GM21528 (cell line): ENCODE measurements at regions not wholly inside any gene's neighbourhood (a gene's known extent, or its start where the extent isn't known, plus 50 kb on each side); places are given as distances from the start of the nearest gene placed in this dataset.

ENCODE experiments used
- ATAC-seq: cut with Tn5 transposase; IDR thresholded peaks from one replicate; pipeline ENCODE4 v1.9.1; 2021; ENCODE audit warnings: mild to moderate bottlenecking, moderate library complexity; ENCODE audit not compliant: unreplicated experiment, low FRiP score

- ATAC-seq = no peak
Observed at GRCh38 chr20:24118034-24118433, 129.5 kb upstream of the GGTLC1 start.

GRCh38 chr20:24117383-24117782, 128.8 kb upstream of the GGTLC1 start:
- ATAC-seq = no peak

DNA sequence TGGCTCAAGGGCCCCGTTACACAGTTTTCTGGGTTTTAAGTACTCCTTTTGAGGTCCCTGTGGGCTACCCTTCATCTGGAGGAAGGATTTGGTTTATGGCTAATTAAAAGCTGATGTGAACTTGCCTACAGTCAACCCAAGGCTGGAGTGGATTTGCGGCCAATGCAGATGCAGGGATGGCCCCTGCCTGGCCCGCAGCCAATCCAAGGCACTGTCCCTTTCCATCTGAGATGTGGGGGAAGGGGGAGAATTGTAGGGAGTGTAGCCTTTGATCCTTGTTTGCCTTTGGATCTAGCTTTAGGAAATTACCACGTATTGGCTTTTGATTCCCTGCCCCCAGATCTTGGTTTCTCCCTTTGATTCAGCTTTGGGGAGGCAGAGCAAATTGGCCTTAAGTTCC, 128.0 kb upstream of the GGTLC1 start:
- no peak for ATAC-seq

DNA sequence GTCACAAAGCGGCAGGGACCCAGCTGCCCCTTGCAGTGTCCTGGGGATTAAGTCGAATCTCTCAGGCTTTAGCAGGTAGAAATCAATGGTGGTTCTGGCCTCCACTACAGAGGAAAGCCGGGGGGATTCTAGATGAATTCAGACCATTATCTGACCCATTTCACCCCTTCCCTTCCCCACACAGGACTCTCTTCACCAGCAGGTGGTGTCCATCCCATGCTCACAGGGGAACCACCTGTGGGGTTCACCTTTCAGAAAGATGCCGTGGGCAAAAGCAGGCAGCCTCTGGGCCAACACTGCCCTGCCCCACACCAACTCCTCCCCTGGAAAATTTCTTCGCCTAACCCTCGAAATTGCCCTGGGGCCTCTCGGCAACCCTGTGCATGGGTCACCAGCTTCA, 123.8 kb upstream of the GGTLC1 start:
- no peak for ATAC-seq

GRCh38 chr20:24111858-24112257, 123.3 kb upstream of the GGTLC1 start:
- no peak for ATAC-seq

- no peak for ATAC-seq
Observed at GRCh38 chr20:24109537-24109936, 121.0 kb upstream of the GGTLC1 start.

GRCh38 chr20:24109008-24109407, 120.4 kb upstream of the GGTLC1 start:
- ATAC-seq = no peak

DNA sequence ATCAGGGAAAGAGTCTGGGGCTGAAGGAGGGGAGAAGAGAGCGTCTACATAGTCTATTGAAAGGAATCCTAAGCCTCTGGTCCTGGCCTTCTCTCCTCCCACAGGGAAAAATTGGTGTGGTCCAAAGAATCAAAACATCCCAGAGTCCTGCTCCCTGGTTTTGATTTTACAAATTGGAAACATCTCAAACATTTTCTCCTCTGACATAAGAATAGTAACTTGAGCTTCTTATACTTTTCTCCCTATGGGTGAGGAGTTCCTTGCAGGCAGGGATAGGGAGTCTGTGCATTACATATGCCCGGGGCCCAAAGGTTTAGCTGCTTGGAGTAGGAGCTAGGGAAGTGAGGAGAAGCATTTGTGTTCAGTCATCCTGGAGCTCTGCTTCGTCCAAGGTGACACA, 120.0 kb upstream of the GGTLC1 start:
- no peak for ATAC-seq

- ATAC-seq = no peak
Observed at GRCh38 chr20:24106801-24107445, 118.3 kb upstream of the GGTLC1 start.

GRCh38 chr20:24106150-24106800, 117.7 kb upstream of the GGTLC1 start:
- no peak for ATAC-seq

DNA sequence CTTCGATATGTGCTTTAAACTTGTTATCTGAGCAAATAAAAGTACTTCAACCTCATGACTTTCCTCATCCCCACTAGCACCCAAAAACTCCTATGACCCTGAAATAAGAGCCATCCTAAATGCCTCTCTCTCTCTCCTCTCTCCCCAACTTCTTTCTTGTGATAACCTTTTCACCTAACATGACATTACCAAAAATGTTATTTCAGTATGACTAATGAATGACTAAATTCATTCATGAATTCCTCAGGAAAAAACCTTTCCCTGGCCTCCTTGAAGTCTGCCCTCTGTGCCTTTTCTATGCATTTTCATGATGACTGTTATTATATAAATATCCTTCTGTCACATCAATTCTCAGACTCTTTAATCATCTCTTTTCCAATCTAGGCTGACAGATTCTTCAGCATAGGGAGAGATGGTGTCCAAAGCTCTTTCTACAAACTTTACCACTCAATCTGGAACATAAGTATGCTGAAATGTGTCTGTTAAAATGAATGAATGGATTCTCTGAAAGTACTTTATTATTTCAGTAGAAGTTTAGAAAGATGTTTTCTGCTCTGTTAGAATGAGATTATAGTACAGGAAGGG, 114.3 kb upstream of the GGTLC1 start:
- ATAC-seq = no peak

GRCh38 chr20:24102290-24102689, 113.7 kb upstream of the GGTLC1 start:
- ATAC-seq = no peak

DNA sequence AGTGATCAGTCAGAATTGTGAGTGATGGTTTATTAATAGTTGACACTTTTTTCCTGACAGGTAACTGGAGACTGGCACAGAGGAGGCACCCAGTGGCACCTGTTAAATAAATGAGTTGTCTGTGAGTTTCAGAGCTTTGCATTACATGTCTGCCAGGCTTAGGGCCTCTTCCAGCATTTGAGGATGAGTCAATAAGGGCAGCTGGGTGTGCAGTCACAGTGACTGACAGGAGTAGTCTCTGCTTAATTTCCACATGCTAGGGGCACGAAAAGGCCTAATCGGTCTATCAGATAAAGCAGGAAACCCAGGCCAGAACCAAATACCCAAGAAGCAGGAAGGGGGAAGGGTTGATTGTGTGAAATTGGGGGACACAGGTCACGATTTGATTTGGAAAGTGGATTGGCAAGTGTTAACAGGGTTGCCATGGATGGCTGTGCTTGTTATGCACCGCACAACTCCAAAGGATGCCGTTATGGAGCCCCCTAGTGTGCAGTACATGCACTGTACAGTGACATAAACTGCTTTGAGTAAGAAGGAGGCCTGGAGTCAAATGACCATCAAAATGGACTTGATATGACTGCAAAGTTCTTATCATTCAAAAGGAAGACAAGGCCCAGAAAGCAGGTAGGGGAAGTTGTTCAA, 111.9 kb upstream of the GGTLC1 start:
- ATAC-seq = peak; percentile 78

GRCh38 chr20:24098886-24099285, 110.3 kb upstream of the GGTLC1 start:
- ATAC-seq = no peak

DNA sequence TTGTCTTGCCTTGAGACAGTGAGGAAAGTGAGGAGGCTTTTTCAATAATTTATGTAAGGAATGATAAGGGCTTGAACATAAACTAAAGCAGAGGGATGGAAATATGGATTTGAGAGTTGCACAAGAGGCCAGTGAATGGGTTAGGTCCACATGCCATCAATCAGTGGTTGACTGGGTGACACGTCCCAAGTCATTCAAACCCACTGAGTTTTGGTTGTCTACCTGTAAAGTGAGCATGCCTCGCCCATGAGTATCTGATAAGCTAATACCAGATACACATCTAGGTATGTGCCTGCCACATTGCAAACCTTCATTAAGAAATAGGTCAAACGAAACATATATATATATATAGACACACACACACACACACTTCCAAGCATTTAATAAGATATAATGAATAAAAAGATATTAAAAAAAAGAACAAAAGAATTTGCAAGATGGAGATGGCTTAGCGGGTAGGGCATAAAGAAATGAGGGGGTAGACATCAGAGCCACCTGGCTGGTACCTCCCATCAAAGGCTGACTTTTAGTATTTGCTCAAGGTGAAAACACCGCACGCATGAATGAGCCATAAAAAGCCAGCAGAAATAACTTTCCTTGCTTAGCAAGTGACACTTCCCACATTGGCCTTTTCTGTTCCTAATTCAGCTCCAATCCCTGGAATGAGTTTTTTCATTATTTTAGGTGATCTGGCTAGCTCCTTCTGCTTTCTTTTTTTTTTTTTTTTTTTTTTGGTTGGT, 109.1 kb upstream of the GGTLC1 start:
- ATAC-seq = no peak

- no peak for ATAC-seq
Observed at GRCh38 chr20:24096864-24097450, 108.4 kb upstream of the GGTLC1 start.

DNA sequence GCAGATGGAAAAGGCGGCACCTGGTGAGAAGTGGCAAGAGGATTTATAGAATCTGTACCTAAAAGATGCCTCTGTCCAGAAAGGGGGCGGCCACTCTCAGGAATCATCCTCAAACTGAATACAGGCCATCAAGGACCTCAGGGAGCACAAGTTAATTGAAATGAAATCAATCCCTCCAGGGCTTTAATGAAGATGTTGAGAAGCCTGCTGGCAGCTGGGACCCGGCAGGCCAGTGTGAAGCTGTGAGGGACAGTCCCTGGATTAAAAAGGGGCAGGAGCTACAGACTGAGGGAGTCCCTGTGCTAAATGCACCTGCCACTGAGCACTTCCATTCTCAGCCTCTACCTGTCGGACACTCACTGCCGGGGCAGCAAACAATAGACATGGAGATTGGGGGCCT, 107.7 kb upstream of the GGTLC1 start:
- no peak for ATAC-seq

DNA sequence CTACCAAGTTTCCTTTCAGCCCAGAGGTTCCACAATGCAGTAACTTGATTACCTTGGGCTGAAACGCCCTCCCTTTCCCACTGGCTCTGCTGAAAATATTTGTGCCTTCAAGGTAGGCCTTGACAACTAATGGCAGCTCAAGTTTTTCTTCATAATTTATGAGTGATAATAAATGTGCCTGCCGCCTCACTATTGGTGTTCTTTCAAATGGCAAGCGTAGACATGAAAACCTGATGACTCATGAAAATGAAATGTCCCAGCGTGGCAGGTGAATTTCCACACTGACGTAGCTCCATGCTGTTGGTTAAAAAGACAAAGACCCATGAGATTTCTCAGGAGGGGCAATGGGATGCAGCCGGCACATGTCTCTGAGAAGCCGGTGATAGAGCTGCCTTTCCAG, 107.2 kb upstream of the GGTLC1 start:
- no peak for ATAC-seq

DNA sequence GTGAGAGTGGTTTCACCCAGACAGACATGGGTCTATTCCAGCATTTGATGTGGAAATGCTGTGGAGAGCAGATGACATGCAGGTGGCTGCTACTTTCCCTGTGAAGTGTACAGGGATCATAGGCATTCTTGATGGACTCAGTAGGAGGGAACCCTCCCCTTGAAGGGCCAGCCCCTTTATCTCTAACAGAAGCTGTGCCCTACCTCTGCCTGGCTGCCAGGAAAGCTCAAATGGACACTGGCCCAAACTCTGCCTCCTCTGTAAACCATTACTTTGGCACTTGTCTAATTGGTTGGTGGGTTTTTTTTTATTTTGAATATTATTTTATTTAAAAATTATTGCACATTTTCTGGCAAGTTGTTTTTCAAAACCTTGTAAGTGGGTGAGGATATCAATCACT, 106.7 kb upstream of the GGTLC1 start:
- no peak for ATAC-seq

GRCh38 chr20:24089576-24089975, 101.0 kb upstream of the GGTLC1 start:
- ATAC-seq = no peak

DNA sequence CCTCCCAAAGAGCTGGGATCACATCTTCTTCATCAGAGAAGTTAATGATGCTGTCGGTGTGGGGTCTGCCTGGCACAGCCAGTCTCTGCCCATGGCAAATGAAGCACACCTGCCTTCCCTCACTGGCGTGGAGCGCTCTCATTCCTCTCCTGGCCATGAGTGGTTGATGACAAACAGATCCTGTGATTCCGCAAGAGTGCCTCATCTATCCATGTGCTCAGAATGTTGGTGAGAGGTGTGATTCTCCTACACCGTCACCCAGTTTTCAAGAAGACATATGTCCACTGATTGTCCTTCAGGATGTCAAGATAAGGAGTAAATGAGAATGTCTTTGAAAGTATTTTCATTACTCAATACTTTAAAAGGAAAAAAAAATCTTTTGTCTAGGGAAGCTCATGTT, 97.5 kb upstream of the GGTLC1 start:
- no peak for ATAC-seq
